Tongue (tissue), 1 donor: ENCODE measurements at regions not wholly inside any gene's neighbourhood (a gene's known extent, or its start where the extent isn't known, plus 50 kb on each side); places are given as distances from the start of the nearest gene placed in this dataset.
A peak's percentile ranks its signal among the peaks of the same experiment; 100 is the strongest.

Experiments used
- DNase-seq: peaks from one replicate; pipeline ENCODE4 v3.0.0-alpha.2; 2015

GRCh38 chr13:40119852-40120251, 464.4 kb downstream of the COG6 start:
- DNase-seq: no peak

- no peak for DNase-seq
Observed at GRCh38 chr13:40120288-40120687, 464.8 kb downstream of the COG6 start.

GRCh38 chr13:40120781-40121180, 465.3 kb downstream of the COG6 start:
- DNase-seq: no peak

- DNase-seq: peak; percentile 76
Observed at GRCh38 chr13:40121722-40122121, 466.3 kb downstream of the COG6 start.

- DNase-seq: no peak
Observed at GRCh38 chr13:40123962-40124632, 468.6 kb downstream of the COG6 start.

GRCh38 chr13:40124633-40125015, 469.2 kb downstream of the COG6 start:
- DNase-seq: no peak

- DNase-seq: no peak
Observed at GRCh38 chr13:40125336-40125735, 469.9 kb downstream of the COG6 start.

GRCh38 chr13:40126306-40127085, 471.0 kb downstream of the COG6 start:
- no peak for DNase-seq

GRCh38 chr13:40127476-40127875, 472.0 kb downstream of the COG6 start:
- no peak for DNase-seq

GRCh38 chr13:40127925-40128324, 472.5 kb downstream of the COG6 start:
- DNase-seq: no peak

- no peak for DNase-seq
Observed at GRCh38 chr13:40129467-40129866, 474.0 kb downstream of the COG6 start.

GRCh38 chr13:40130871-40131636, 475.6 kb downstream of the COG6 start:
- peak; percentile 37 for DNase-seq

GRCh38 chr13:40132249-40132648, 476.8 kb downstream of the COG6 start:
- no peak for DNase-seq

- DNase-seq: no peak
Observed at GRCh38 chr13:40136896-40137295, 481.4 kb downstream of the COG6 start.

GRCh38 chr13:40137400-40137799, 481.9 kb downstream of the COG6 start:
- no peak for DNase-seq

GRCh38 chr13:40139896-40140520, 484.5 kb downstream of the COG6 start:
- DNase-seq: no peak

- no peak for DNase-seq
Observed at GRCh38 chr13:40141859-40142555, 486.5 kb downstream of the COG6 start.

- DNase-seq: no peak
Observed at GRCh38 chr13:40143106-40143505, 487.6 kb downstream of the COG6 start.

GRCh38 chr13:40143559-40143958, 488.1 kb downstream of the COG6 start:
- no peak for DNase-seq

- no peak for DNase-seq
Observed at GRCh38 chr13:40145139-40145538, 489.7 kb downstream of the COG6 start.

GRCh38 chr13:40146063-40146462, 490.6 kb downstream of the COG6 start:
- DNase-seq: no peak

- no peak for DNase-seq
Observed at GRCh38 chr13:40146611-40147117, 491.2 kb downstream of the COG6 start.
